CD4-positive, alpha-beta memory T cell (primary cell): ENCODE measurements at regions not wholly inside any gene's neighbourhood (a gene's known extent, or its start where the extent isn't known, plus 50 kb on each side); places are given as distances from the start of the nearest gene placed in this dataset.
"Not testable (repeated sequence)": the region's sequence is repeated elsewhere in the genome, so short reads cannot be mapped to it uniquely, and the experiment has no call there.

Source experiments
- CTCF ChIA-PET: fragments of 350-600 bp; sonication (Branson Sonifier 250); formaldehyde crosslinking; loops from one replicate; lab custom pipeline; 2021; ENCODE audit warnings: inconsistent platforms; ENCODE audit not compliant: partially characterized antibody; lab: Charles Lee
- POLR2A ChIA-PET: fragments of 350-600 bp; sonication (Branson Sonifier 250); formaldehyde crosslinking; loops from one replicate; lab custom pipeline; 2021; ENCODE audit not compliant: partially characterized antibody; lab: Charles Lee
- DNase-seq, 5 donors: peaks; one replicate each; pipeline versions ENCODE4 v3.0.0 to v3.0.0-alpha.2; 2020 to 2022; ENCODE audit warnings: mixed read lengths in 1 of 5
- H3K27ac ChIP-seq: one replicate; pipeline ENCODE4 v1.7.0; 2013; ENCODE audit warnings: low read depth, low read length
- H3K27me3 ChIP-seq: 2 replicates; pipeline ENCODE4 v1.7.0; 2013; ENCODE audit warnings: mild to moderate bottlenecking, low read length, moderate library complexity; ENCODE audit not compliant: insufficient read depth
- H3K36me3 ChIP-seq: 2 replicates; pipeline ENCODE4 v1.7.0; 2013; ENCODE audit warnings: mild to moderate bottlenecking, low read length, moderate library complexity; ENCODE audit not compliant: insufficient read depth
- H3K4me1 ChIP-seq: 2 replicates; pipeline ENCODE4 v1.7.0; 2013; ENCODE audit warnings: mild to moderate bottlenecking, low read length, moderate library complexity; ENCODE audit not compliant: insufficient read depth
- H3K4me3 ChIP-seq, 2 donors: one replicate each; pipeline ENCODE4 v1.7.0; 2013; ENCODE audit warnings: low read length in 2 of 2, mild to moderate bottlenecking in 1 of 2
- H3K9me3 ChIP-seq, 2 donors: one replicate each; pipeline ENCODE4 v1.7.0; 2013; ENCODE audit warnings: low read length in 2 of 2, control low read depth in 1 of 2; ENCODE audit not compliant: control insufficient read depth in 1 of 2
- H3K27ac Mint-ChIP-seq, 7 donors: one replicate each; pipeline ENCODE4 v1.8.0; 2020 to 2021; ENCODE audit warnings: mixed read lengths in 7 of 7, mild to moderate bottlenecking in 6 of 7, inconsistent platforms in 3 of 7, moderate library complexity in 3 of 7
- H3K27me3 Mint-ChIP-seq, 2 donors: one replicate each; pipeline ENCODE4 v1.8.0; 2020 to 2021; ENCODE audit warnings: mixed read lengths in 2 of 2
- H3K36me3 Mint-ChIP-seq, 2 donors: one replicate each; pipeline ENCODE4 v1.8.0; 2020 to 2021; ENCODE audit warnings: mixed read lengths in 2 of 2, inconsistent platforms in 1 of 2, mild to moderate bottlenecking in 1 of 2
- H3K4me1 Mint-ChIP-seq, 4 donors: one replicate each; pipeline ENCODE4 v1.8.0; 2020 to 2021; ENCODE audit warnings: mixed read lengths in 4 of 4, mild to moderate bottlenecking in 1 of 4
- H3K4me3 Mint-ChIP-seq, 8 donors: one replicate each; pipeline ENCODE4 v1.8.0; 2020 to 2021; ENCODE audit warnings: mixed read lengths in 8 of 8, mild to moderate bottlenecking in 7 of 8, moderate library complexity in 6 of 8, inconsistent platforms in 3 of 8
- H3K9me3 Mint-ChIP-seq, 8 donors: one replicate each; pipeline ENCODE4 v1.8.0; 2020 to 2021; ENCODE audit warnings: mixed read lengths in 8 of 8, mild to moderate bottlenecking in 5 of 8, inconsistent platforms in 3 of 8, moderate library complexity in 1 of 8
- intact Hi-C: fragments of 100-400 bp; cut with micrococcal nuclease; formaldehyde crosslinking; loops from one replicate; pipeline ENCODE4 v1.15.1; 2023

- no peak for DNase-seq
- no peaks in the 10 kb centered on the region for H3K27me3 ChIP-seq
- intact Hi-C loops = no loop called here
- peaks cover 13 to 16% of the 10 kb centered on the region in 2 donors for H3K27me3 Mint-ChIP-seq
- ChIA-PET CTCF (no interaction called here), POLR2A (no interaction called here)
- H3K36me3 ChIP-seq = no peaks in the 10 kb centered on the region
- H3K4me1 ChIP-seq = no peaks in the 10 kb centered on the region
- H3K27ac Mint-ChIP-seq = no peak overlapping the region
- H3K4me3 Mint-ChIP-seq = no peak overlapping the region
- H3K4me1 Mint-ChIP-seq = no peaks in the 10 kb centered on the region
- peaks cover 0 to 3% (median 0%) of the 10 kb centered on the region in 8 donors for H3K9me3 Mint-ChIP-seq
- no peaks in the 10 kb centered on the region for H3K9me3 ChIP-seq
- H3K27ac ChIP-seq = no peak overlapping the region
- H3K36me3 Mint-ChIP-seq = no peaks in the 10 kb centered on the region
- H3K4me3 ChIP-seq = no peak overlapping the region
Measured at GRCh38 chr5:174947548-174947947, 223.2 kb downstream of the MSX2 start.

- POLR2A ChIA-PET = no interaction called here
- Mint-ChIP-seq H3K4me1 (no peaks in the 10 kb centered on the region), H3K27me3 (peaks cover 14 to 17% of the 10 kb centered on the region in 2 donors), H3K4me3 (no peak overlapping the region), H3K27ac (no peak overlapping the region), H3K36me3 (no peaks in the 10 kb centered on the region), H3K9me3 (peaks cover 0 to 3% (median 0%) of the 10 kb centered on the region in 8 donors)
- Histone ChIP-seq H3K4me1 (no peaks in the 10 kb centered on the region), H3K27me3 (no peaks in the 10 kb centered on the region), H3K36me3 (no peaks in the 10 kb centered on the region), H3K4me3 (no peak overlapping the region), H3K27ac (no peak overlapping the region), H3K9me3 (no peaks in the 10 kb centered on the region)
- no peak for DNase-seq
- intact Hi-C loops = no loop called here
- CTCF ChIA-PET = interaction anchor here (1.0 kb wide), 1 partner anchor 12 kb away, joined by 5 read pairs; no protein-coding TSS in a partner anchor
Measured at GRCh38 chr5:174945853-174946252, 221.5 kb downstream of the MSX2 start.

GRCh38 chr5:174943785-174944184 is 219.4 kb downstream of the MSX2 start:
- no peak for DNase-seq
- H3K27ac ChIP-seq = no peak overlapping the region
- no peaks in the 10 kb centered on the region for H3K36me3 ChIP-seq
- H3K4me1 ChIP-seq = no peaks in the 10 kb centered on the region
- no peaks in the 10 kb centered on the region for H3K9me3 ChIP-seq
- Mint-ChIP-seq H3K4me1 (no peaks in the 10 kb centered on the region), H3K27me3 (peaks cover 18 to 19% of the 10 kb centered on the region in 2 donors), H3K9me3 (peaks cover 0 to 3% (median 0%) of the 10 kb centered on the region in 8 donors), H3K4me3 (no peak overlapping the region), H3K36me3 (no peaks in the 10 kb centered on the region), H3K27ac (no peak overlapping the region)
- CTCF ChIA-PET = interaction anchor here (1.8 kb wide), 1 partner anchor 8 kb away, joined by 6 read pairs; no protein-coding TSS in a partner anchor
- POLR2A ChIA-PET = no interaction called here
- no peaks in the 10 kb centered on the region for H3K27me3 ChIP-seq
- intact Hi-C loops = no loop called here
- no peak overlapping the region for H3K4me3 ChIP-seq

GRCh38 chr5:174943002-174943401 is 218.6 kb downstream of the MSX2 start:
- CTCF ChIA-PET, DNase-seq, H3K27me3 ChIP-seq, H3K27ac ChIP-seq, H3K9me3 ChIP-seq, H3K4me1 Mint-ChIP-seq, H3K9me3 Mint-ChIP-seq, H3K4me3 ChIP-seq, H3K27ac Mint-ChIP-seq, H3K36me3 Mint-ChIP-seq, POLR2A ChIA-PET, H3K4me3 Mint-ChIP-seq, H3K36me3 ChIP-seq, H3K4me1 ChIP-seq, intact Hi-C loops: not testable (repeated sequence)
- peaks cover 16% of the 10 kb centered on the region in 2 donors for H3K27me3 Mint-ChIP-seq

GRCh38 chr5:174937201-174938123 is 213.1 kb downstream of the MSX2 start:
- CTCF ChIA-PET = interaction anchor here (0.9 to 1.5 kb wide), 5 partner anchors 27 to 518 kb away, joined by 3 to 5 read pairs (median 3); no protein-coding TSS in a partner anchor

GRCh38 chr5:174935854-174936474 is 211.6 kb downstream of the MSX2 start:
- ChIA-PET CTCF (interaction anchor here (0.6 to 2.2 kb wide), 11 partner anchors 9 to 593 kb away, joined by 3 to 9 read pairs (median 3); no protein-coding TSS in a partner anchor), POLR2A (no interaction called here)
- DNase-seq = peak in 4 of 5 donors; percentile 7 to 13 (median 11)
- Histone ChIP-seq H3K4me1 (no peaks in the 10 kb centered on the region), H3K36me3 (no peaks in the 10 kb centered on the region), H3K4me3 (no peak overlapping the region), H3K9me3 (no peaks in the 10 kb centered on the region), H3K27ac (no peak overlapping the region), H3K27me3 (no peaks in the 10 kb centered on the region)
- Mint-ChIP-seq H3K27me3 (peaks cover 12% of the 10 kb centered on the region in 2 donors), H3K4me3 (no peak overlapping the region), H3K36me3 (peaks cover 0 to 4% of the 10 kb centered on the region in 2 donors), H3K27ac (no peak overlapping the region), H3K4me1 (peaks cover 0 to 7% (median 1%) of the 10 kb centered on the region in 4 donors), H3K9me3 (peaks cover 0 to 12% (median 3%) of the 10 kb centered on the region in 8 donors)
- intact Hi-C loops = loop anchor here (5.0 to 10.0 kb wide), 2 partner anchors 609 to 1321 kb away; partner anchors contain the start of gene BOD1

More at GRCh38 chr5:174937201-174938123, 213.1 kb downstream of the MSX2 start:
- Histone ChIP-seq H3K4me1 (no peaks in the 10 kb centered on the region), H3K4me3 (no peak overlapping the region), H3K9me3 (no peaks in the 10 kb centered on the region), H3K36me3 (no peaks in the 10 kb centered on the region), H3K27me3 (no peaks in the 10 kb centered on the region), H3K27ac (no peak overlapping the region)
- no peak overlapping the region for H3K4me3 Mint-ChIP-seq
- intact Hi-C loops = loop anchor here (5.0 to 10.0 kb wide), 2 partner anchors 610 to 1323 kb away; partner anchors contain the start of gene BOD1
- H3K4me1 Mint-ChIP-seq = peaks cover 0 to 7% (median 1%) of the 10 kb centered on the region in 4 donors
- H3K9me3 Mint-ChIP-seq = peaks cover 0 to 6% (median under 1%) of the 10 kb centered on the region in 8 donors
- no peak overlapping the region for H3K27ac Mint-ChIP-seq
- H3K27me3 Mint-ChIP-seq = peaks cover 13 to 16% of the 10 kb centered on the region in 2 donors
- POLR2A ChIA-PET = no interaction called here
- peaks cover 0 to 3% of the 10 kb centered on the region in 2 donors for H3K36me3 Mint-ChIP-seq
- no peak for DNase-seq

GRCh38 chr5:174931033-174931432 is 206.7 kb downstream of the MSX2 start:
- H3K4me1 Mint-ChIP-seq, H3K36me3 Mint-ChIP-seq, H3K4me3 Mint-ChIP-seq, H3K36me3 ChIP-seq, H3K27me3 Mint-ChIP-seq, DNase-seq, H3K27ac Mint-ChIP-seq, CTCF ChIA-PET, POLR2A ChIA-PET, H3K27ac ChIP-seq, H3K9me3 ChIP-seq, H3K4me1 ChIP-seq, H3K27me3 ChIP-seq, H3K4me3 ChIP-seq: not testable (repeated sequence)
- H3K9me3 Mint-ChIP-seq = peaks cover 0 to 12% (median 3%) of the 10 kb centered on the region in 8 donors
- intact Hi-C loops = loop anchor here (10.0 kb wide), 1 partner anchor 1316 kb away; the partner anchor contains the start of gene BOD1
